Astrocyte (in vitro differentiated cells and primary cell): ENCODE measurements at regions not wholly inside any gene's neighbourhood (a gene's known extent, or its start where the extent isn't known, plus 50 kb on each side); places are given as distances from the start of the nearest gene placed in this dataset.

Experiments
- DNase-seq: peaks from one replicate; pipeline ENCODE4 v3.0.0-alpha.2; 2010; ENCODE audit warnings: low read depth
- FAIRE-seq: peaks from 2 replicates; lab custom pipeline; 2011; peaks lifted over from hg19 to GRCh38; lab: Jason Lieb, UNC
- H2AFZ ChIP-seq: 2 replicates; pipeline ENCODE4 v1.6.0; 2012; ENCODE audit warnings: low read depth, low read length, inconsistent platforms
- H3K27ac ChIP-seq: 2 replicates; pipeline ENCODE4 v1.5.1; 2011; ENCODE audit warnings: low read depth, low read length, inconsistent platforms
- H3K27me3 ChIP-seq: 2 replicates; pipeline ENCODE4 v1.6.0; 2011; ENCODE audit warnings: low read length, inconsistent platforms; ENCODE audit not compliant: insufficient read depth
- H3K36me3 ChIP-seq: 2 replicates; pipeline ENCODE4 v1.5.1; 2011; ENCODE audit warnings: low read length, inconsistent platforms; ENCODE audit not compliant: insufficient read depth
- H3K4me1 ChIP-seq: 2 replicates; pipeline ENCODE4 v1.5.1; 2011; ENCODE audit warnings: low read length, inconsistent platforms; ENCODE audit not compliant: insufficient read depth
- H3K4me2 ChIP-seq: 2 replicates; pipeline ENCODE4 v1.6.0; 2012; ENCODE audit warnings: low read length, inconsistent platforms
- H3K4me3 ChIP-seq: 2 replicates; pipeline ENCODE4 v1.5.1; 2011; ENCODE audit warnings: low read depth, mild to moderate bottlenecking, low read length, inconsistent platforms; ENCODE audit not compliant: insufficient read depth
- H3K79me2 ChIP-seq: 2 replicates; pipeline ENCODE4 v1.6.0; 2012; ENCODE audit warnings: mild to moderate bottlenecking, low read length, inconsistent platforms; ENCODE audit not compliant: insufficient read depth
- H3K9ac ChIP-seq: 2 replicates; pipeline ENCODE4 v1.6.0; 2012; ENCODE audit warnings: mild to moderate bottlenecking, low read length, inconsistent platforms
- H3K9me3 ChIP-seq: 2 replicates; pipeline ENCODE4 v1.5.1; 2012; ENCODE audit warnings: low read depth, mild to moderate bottlenecking, low read length, inconsistent platforms; ENCODE audit not compliant: insufficient read depth
- H4K20me1 ChIP-seq: 2 replicates; pipeline ENCODE4 v1.6.0; 2012; ENCODE audit warnings: low read length, inconsistent platforms; ENCODE audit not compliant: insufficient read depth
- H3K27ac Mint-ChIP-seq: one replicate; pipeline ENCODE4 v1.8.0; 2021; ENCODE audit warnings: mild to moderate bottlenecking, mixed read lengths; ENCODE audit not compliant: unreplicated experiment
- H3K27me3 Mint-ChIP-seq: one replicate; pipeline ENCODE4 v1.8.0; 2021; ENCODE audit warnings: low read depth, mixed read lengths; ENCODE audit not compliant: unreplicated experiment
- H3K36me3 Mint-ChIP-seq: one replicate; pipeline ENCODE4 v1.8.0; 2021; ENCODE audit warnings: low read depth, mixed read lengths; ENCODE audit not compliant: unreplicated experiment
- H3K4me1 Mint-ChIP-seq: one replicate; pipeline ENCODE4 v1.8.0; 2021; ENCODE audit warnings: low read depth, mixed read lengths; ENCODE audit not compliant: unreplicated experiment
- H3K4me3 Mint-ChIP-seq: one replicate; pipeline ENCODE4 v1.8.0; 2021; ENCODE audit warnings: mild to moderate bottlenecking, moderate library complexity, mixed read lengths; ENCODE audit not compliant: unreplicated experiment
- H3K9me3 Mint-ChIP-seq: one replicate; pipeline ENCODE4 v1.8.0; 2021; ENCODE audit warnings: mild to moderate bottlenecking, mixed read lengths; ENCODE audit not compliant: unreplicated experiment
- EZH2 ChIP-seq: IDR thresholded peaks from 2 replicates; pipeline ENCODE4 v1.6.1; 2012; ENCODE audit warnings: mild to moderate bottlenecking, low read length, inconsistent platforms; ENCODE audit not compliant: insufficient read depth
- TF ChIP-seq, protein P1 (sequence below): IDR thresholded peaks from 2 replicates; pipeline ENCODE4 v1.5.1; 2011; ENCODE audit warnings: low read depth, mild to moderate bottlenecking, inconsistent platforms, low read length, moderate library complexity; ENCODE audit not compliant: insufficient read depth

DNA sequence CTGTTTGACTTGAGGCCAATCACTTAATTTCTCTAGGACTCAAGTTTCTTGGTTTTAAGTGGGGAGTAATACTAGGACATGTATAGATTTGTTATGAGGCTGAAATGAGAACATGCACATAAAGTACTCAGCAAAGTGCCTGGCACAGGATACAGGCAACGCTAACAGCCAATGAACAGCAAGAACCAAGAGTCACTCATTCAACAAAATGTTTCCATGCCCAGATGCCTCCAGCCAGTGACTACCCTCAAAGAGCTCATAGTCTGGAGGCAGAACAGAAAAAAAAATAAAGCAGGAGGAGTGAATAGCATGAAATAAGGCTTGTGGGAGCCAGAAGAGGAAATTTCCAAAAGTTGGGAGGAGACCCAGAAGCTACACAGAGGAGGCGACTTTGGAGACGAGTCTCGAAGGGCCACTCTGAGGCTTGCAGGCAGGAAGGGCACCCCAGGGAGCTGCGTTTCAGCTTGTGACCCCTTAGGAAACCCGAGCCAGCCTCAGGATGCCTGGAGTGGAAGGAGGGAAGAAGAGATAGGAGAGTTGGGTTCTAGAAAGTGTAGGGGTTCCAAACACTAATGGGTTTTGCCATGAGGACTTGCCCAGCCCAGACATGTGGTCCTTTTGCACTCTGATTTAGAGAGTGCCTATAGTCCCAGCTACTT, 70.0 kb downstream of the CXCL12 start:
- H2AFZ ChIP-seq: no peak overlapping the region
- peaks cover 40% of the 10 kb centered on the region for H3K27me3 Mint-ChIP-seq
- H3K9me3 ChIP-seq: no peaks in the 10 kb centered on the region
- no peak overlapping the region for H3K27ac Mint-ChIP-seq
- H4K20me1 ChIP-seq: no peaks in the 10 kb centered on the region
- H3K4me1 ChIP-seq: no peaks in the 10 kb centered on the region
- no peak overlapping the region for H3K4me2 ChIP-seq
- no peaks in the 10 kb centered on the region for H3K79me2 ChIP-seq
- DNase-seq: no peak
- H3K36me3 Mint-ChIP-seq: no peaks in the 10 kb centered on the region
- H3K4me3 ChIP-seq: no peak overlapping the region
- H3K4me1 Mint-ChIP-seq: no peaks in the 10 kb centered on the region
- TF ChIP-seq, protein P1, sequence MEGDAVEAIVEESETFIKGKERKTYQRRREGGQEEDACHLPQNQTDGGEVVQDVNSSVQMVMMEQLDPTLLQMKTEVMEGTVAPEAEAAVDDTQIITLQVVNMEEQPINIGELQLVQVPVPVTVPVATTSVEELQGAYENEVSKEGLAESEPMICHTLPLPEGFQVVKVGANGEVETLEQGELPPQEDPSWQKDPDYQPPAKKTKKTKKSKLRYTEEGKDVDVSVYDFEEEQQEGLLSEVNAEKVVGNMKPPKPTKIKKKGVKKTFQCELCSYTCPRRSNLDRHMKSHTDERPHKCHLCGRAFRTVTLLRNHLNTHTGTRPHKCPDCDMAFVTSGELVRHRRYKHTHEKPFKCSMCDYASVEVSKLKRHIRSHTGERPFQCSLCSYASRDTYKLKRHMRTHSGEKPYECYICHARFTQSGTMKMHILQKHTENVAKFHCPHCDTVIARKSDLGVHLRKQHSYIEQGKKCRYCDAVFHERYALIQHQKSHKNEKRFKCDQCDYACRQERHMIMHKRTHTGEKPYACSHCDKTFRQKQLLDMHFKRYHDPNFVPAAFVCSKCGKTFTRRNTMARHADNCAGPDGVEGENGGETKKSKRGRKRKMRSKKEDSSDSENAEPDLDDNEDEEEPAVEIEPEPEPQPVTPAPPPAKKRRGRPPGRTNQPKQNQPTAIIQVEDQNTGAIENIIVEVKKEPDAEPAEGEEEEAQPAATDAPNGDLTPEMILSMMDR: no peak
- no peak for TF ChIP-seq EZH2
- H3K27ac ChIP-seq: no peak overlapping the region
- no peak overlapping the region for H3K4me3 Mint-ChIP-seq
- H3K27me3 ChIP-seq: no peaks in the 10 kb centered on the region
- no peaks in the 10 kb centered on the region for H3K36me3 ChIP-seq
- no peak overlapping the region for H3K9ac ChIP-seq
- peaks cover 3% of the 10 kb centered on the region for H3K9me3 Mint-ChIP-seq
- no peak for FAIRE-seq

DNA sequence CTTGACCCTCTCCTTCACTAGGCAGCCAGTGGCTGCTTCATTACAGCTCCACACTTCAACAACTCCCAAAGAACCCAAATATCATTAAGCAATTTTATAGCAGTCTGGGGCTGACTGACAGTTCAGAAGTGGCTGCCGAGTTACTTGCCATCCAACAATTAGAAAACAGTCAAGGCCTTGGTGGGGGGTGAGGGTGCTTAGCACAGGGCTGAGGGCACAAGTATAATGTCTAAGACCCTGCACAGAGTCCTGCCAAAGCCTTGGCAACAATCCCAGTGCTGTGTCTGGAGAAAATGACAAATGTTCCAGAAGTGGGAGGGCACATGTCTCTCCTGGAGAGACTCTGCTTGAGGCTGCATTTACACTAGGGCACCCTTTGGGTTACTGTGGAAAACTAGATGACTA, 71.1 kb downstream of the CXCL12 start:
- Histone ChIP-seq H3K4me2 (no peak overlapping the region), H3K27me3 (no peaks in the 10 kb centered on the region), H4K20me1 (no peaks in the 10 kb centered on the region), H3K9me3 (no peaks in the 10 kb centered on the region), H3K27ac (no peak overlapping the region), H2AFZ (no peak overlapping the region), H3K9ac (no peak overlapping the region), H3K79me2 (no peaks in the 10 kb centered on the region), H3K4me1 (no peaks in the 10 kb centered on the region), H3K4me3 (no peak overlapping the region), H3K36me3 (no peaks in the 10 kb centered on the region)
- Mint-ChIP-seq H3K36me3 (no peaks in the 10 kb centered on the region), H3K4me3 (no peak overlapping the region), H3K4me1 (no peaks in the 10 kb centered on the region), H3K27me3 (peaks cover 45% of the 10 kb centered on the region), H3K27ac (no peak overlapping the region), H3K9me3 (peaks cover 3% of the 10 kb centered on the region)
- DNase-seq: no peak
- TF ChIP-seq EZH2: no peak
- TF ChIP-seq, protein P1: no peak
- FAIRE-seq: no peak

DNA sequence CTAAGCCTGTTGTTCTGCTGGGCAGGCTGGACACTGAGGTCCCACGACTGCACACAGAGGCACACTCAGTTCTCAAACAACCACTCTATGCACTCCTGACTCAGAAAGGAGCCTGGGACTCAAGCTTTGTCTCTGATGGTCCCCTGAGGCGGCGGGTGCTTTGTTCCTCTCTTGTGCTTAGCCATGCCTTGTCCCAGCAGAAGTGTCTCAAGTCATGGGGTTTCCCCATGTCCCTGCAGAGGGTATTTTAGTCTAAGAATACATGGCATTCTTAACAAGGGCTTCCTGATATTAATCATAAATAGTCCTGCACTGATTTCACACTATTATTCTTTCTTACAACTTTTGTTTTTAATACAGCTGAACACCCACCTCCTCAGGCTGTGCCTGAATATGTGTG, 72.5 kb downstream of the CXCL12 start:
- H3K9me3 Mint-ChIP-seq: peaks cover 3% of the 10 kb centered on the region
- TF ChIP-seq, protein P1: no peak
- TF ChIP-seq EZH2: no peak

More for the DNA sequence above, 72.5 kb downstream of the CXCL12 start:
- no peaks in the 10 kb centered on the region for H3K4me1 ChIP-seq
- no peak overlapping the region for H2AFZ ChIP-seq
- no peaks in the 10 kb centered on the region for H3K79me2 ChIP-seq
- H3K9me3 ChIP-seq: no peaks in the 10 kb centered on the region
- no peak overlapping the region for H3K27ac ChIP-seq
- no peaks in the 10 kb centered on the region for H4K20me1 ChIP-seq
- Mint-ChIP-seq H3K36me3 (no peaks in the 10 kb centered on the region), H3K4me3 (no peak overlapping the region), H3K27ac (no peak overlapping the region), H3K4me1 (no peaks in the 10 kb centered on the region), H3K27me3 (peaks cover 49% of the 10 kb centered on the region)
- H3K9ac ChIP-seq: no peak overlapping the region
- H3K4me3 ChIP-seq: no peak overlapping the region
- H3K36me3 ChIP-seq: no peaks in the 10 kb centered on the region
- H3K27me3 ChIP-seq: no peaks in the 10 kb centered on the region
- H3K4me2 ChIP-seq: no peak overlapping the region
- DNase-seq (no peak), FAIRE-seq (no peak)
